Heart left ventricle (tissue), 13 donors: ENCODE measurements at regions not wholly inside any gene's neighbourhood (a gene's known extent, or its start where the extent isn't known, plus 50 kb on each side); places are given as distances from the start of the nearest gene placed in this dataset.

ENCODE experiments used
- CTCF ChIP-seq, 12 donors: fragments of 200-600 bp; sonication (generic) in 4 of 12; IDR thresholded peaks; one replicate each; pipeline versions ENCODE4 v1.5.0 to v1.8.0; 2018 to 2022; ENCODE audit warnings: antibody characterized with exemption in 12 of 12, mild to moderate bottlenecking in 5 of 12
- POLR2A ChIP-seq, 2 donors: fragments of 450-650 bp; IDR thresholded peaks; one replicate each; pipeline ENCODE4 v1.6.1; 2017; ENCODE audit warnings: antibody characterized with exemption in 2 of 2, mild to moderate bottlenecking in 2 of 2, moderate library complexity in 2 of 2
- donor health status: ischemic (EF 13 %, LVEDD 7.1; RV severe dilation, severe dysfunction).
- donor health status: DM: no; HTN: yes; CAD: no.
- donor health status: DM: no; HTN: no; CAD: no.
- donor health status: ischemic (EF 25% LVEDD 6.9; RV normal size, moderate dysfunction).
- donor health status: ischemic (EF 25% LVEDD 5.7; RV mildly dilated, moderate dysfunction).
- donor health status: ischemic (EF 35%, LVEDD 5.7; RV mildly dilated, moderate dysfunction).
- donor health status: nonischemic (EF 11% LVEDD 7.7; RV severe dilation, severe dysfunction).
- donor health status: DM: yes; HTN: yes; CAD: no.
- donor health status: PGD.
- donor health status: ischemic (EF 29% LVEDD 5.4; RV normal size, mild dysfunction).
- donor health status: nonischemic (EF 23%, LVEDD 6.1; RV moderate dilation, normal function).

GRCh38 chr11:98029832-98030231 is 990.9 kb upstream of the CNTN5 start:
- no peak for TF ChIP-seq CTCF (IDR thresholded peaks at IDR 0.05)
- no peak for TF ChIP-seq POLR2A (IDR thresholded peaks at IDR 0.05)
